Retina (tissue), 1 donor: ENCODE measurements at regions not wholly inside any gene's neighbourhood (a gene's known extent, or its start where the extent isn't known, plus 50 kb on each side); places are given as distances from the start of the nearest gene placed in this dataset.
"Not testable (repeated sequence)": the region's sequence is repeated elsewhere in the genome, so short reads cannot be mapped to it uniquely, and the experiment has no call there.

ENCODE experiments used
- DNase-seq: peaks from one replicate; pipeline ENCODE4 v3.0.0-alpha.2; 2016

- DNase-seq = no peak
Measured at GRCh38 chr10:109727436-109727835, 195.9 kb downstream of the XPNPEP1 start.

- peak; percentile 9 for DNase-seq
Measured at GRCh38 chr10:109726473-109726872, 196.8 kb downstream of the XPNPEP1 start.

GRCh38 chr10:109723305-109723704 lies 200.0 kb downstream of the XPNPEP1 start:
- no peak for DNase-seq

- peak; percentile 35 for DNase-seq
Measured at GRCh38 chr10:109721453-109722064, 201.8 kb downstream of the XPNPEP1 start.

GRCh38 chr10:109706026-109706560 lies 217.2 kb downstream of the XPNPEP1 start:
- no peak for DNase-seq

- DNase-seq = no peak
Measured at GRCh38 chr10:109701633-109702215, 221.6 kb downstream of the XPNPEP1 start.

GRCh38 chr10:109698882-109699664 lies 224.2 kb downstream of the XPNPEP1 start:
- DNase-seq = no peak

- DNase-seq = no peak
Measured at GRCh38 chr10:109698086-109698485, 225.2 kb downstream of the XPNPEP1 start.

- no peak for DNase-seq
Measured at GRCh38 chr10:109696981-109697775, 226.1 kb downstream of the XPNPEP1 start.

- no peak for DNase-seq
Measured at GRCh38 chr10:109696462-109696861, 226.8 kb downstream of the XPNPEP1 start.

GRCh38 chr10:109695988-109696387 lies 227.3 kb downstream of the XPNPEP1 start:
- no peak for DNase-seq

- no peak for DNase-seq
Measured at GRCh38 chr10:109689785-109690184, 233.5 kb downstream of the XPNPEP1 start.

- no peak for DNase-seq
Measured at GRCh38 chr10:109679478-109679877, 243.8 kb downstream of the XPNPEP1 start.

- DNase-seq = no peak
Measured at GRCh38 chr10:109678857-109679256, 244.5 kb downstream of the XPNPEP1 start.

GRCh38 chr10:109676703-109677102 lies 246.6 kb downstream of the XPNPEP1 start:
- DNase-seq = no peak

- DNase-seq = no peak
Measured at GRCh38 chr10:109668703-109669102, 254.6 kb downstream of the XPNPEP1 start.

GRCh38 chr10:109668154-109668665 lies 255.1 kb downstream of the XPNPEP1 start:
- no peak for DNase-seq

GRCh38 chr10:109665321-109665720 lies 258.0 kb downstream of the XPNPEP1 start:
- no peak for DNase-seq

GRCh38 chr10:109664554-109664953 lies 258.8 kb downstream of the XPNPEP1 start:
- DNase-seq = no peak

GRCh38 chr10:109663122-109663521 lies 260.2 kb downstream of the XPNPEP1 start:
- no peak for DNase-seq

- DNase-seq = not testable (repeated sequence)
Measured at GRCh38 chr10:109652612-109653011, 270.7 kb downstream of the XPNPEP1 start.

GRCh38 chr10:109650228-109650627 lies 273.1 kb downstream of the XPNPEP1 start:
- DNase-seq = no peak

GRCh38 chr10:109647627-109648026 lies 275.7 kb downstream of the XPNPEP1 start:
- no peak for DNase-seq
